ENCODE measurements at regions not wholly inside any gene's neighbourhood (a gene's known extent, or its start where the extent isn't known, plus 50 kb on each side); places are given as distances from the start of the nearest gene placed in this dataset.

- no peaks in the 10 kb centered on the region for H3K36me3 ChIP-seq (ENCODE audit: control insufficient read depth, insufficient read depth, low read length)
- ChIA-PET CTCF (no interaction called here), POLR2A (no interaction called here)
- H3K4me3 ChIP-seq (ENCODE audit: low read depth, low read length): no peak overlapping the region
- H3K9me3 Mint-ChIP-seq (ENCODE audit: unreplicated experiment): no peaks in the 10 kb centered on the region
- H3K9me3 ChIP-seq: no peaks in the 10 kb centered on the region
- no TSS peak for BruUV-seq (replicated peaks)
- no peaks in the 10 kb centered on the region for H3K4me1 Mint-ChIP-seq (ENCODE audit: low read depth, unreplicated experiment)
- no peak overlapping the region for H3K27ac Mint-ChIP-seq (ENCODE audit: unreplicated experiment)
- peaks cover 8% of the 10 kb centered on the region for H3K27me3 Mint-ChIP-seq (ENCODE audit: insufficient read depth, unreplicated experiment)
- no peaks in the 10 kb centered on the region for H3K4me1 ChIP-seq
- H3K4me3 Mint-ChIP-seq (ENCODE audit: unreplicated experiment): no peak overlapping the region
- TF ChIP-seq CTCF (IDR thresholded peaks at IDR 0.05; ENCODE audit: insufficient read depth in 1 of 2, low read depth in 1 of 2, low read length in 1 of 2, severe bottlenecking in 1 of 2, unreplicated experiment in 1 of 2): no peak
- no peaks in the 10 kb centered on the region; the same call in 1 of the 2 replicates for H3K27me3 ChIP-seq (replicated peaks; ENCODE audit: control insufficient read depth, insufficient read depth, low read length)
- no peaks in the 10 kb centered on the region for H3K36me3 Mint-ChIP-seq (ENCODE audit: insufficient read depth, unreplicated experiment)
- intact Hi-C loops (cut with micrococcal nuclease; ENCODE audit: unreplicated experiment): no loop called here
- DNase-seq: no peak
Observed at GRCh38 chr10:10302689-10303088, 715.0 kb upstream of the CELF2 start.

- ChIA-PET CTCF (no interaction called here), POLR2A (no interaction called here)
- Histone ChIP-seq H3K4me3 (ENCODE audit: low read depth, low read length) (no peak overlapping the region), H3K4me1 (no peaks in the 10 kb centered on the region), H3K36me3 (ENCODE audit: control insufficient read depth, insufficient read depth, low read length) (no peaks in the 10 kb centered on the region), H3K27me3 (replicated peaks; ENCODE audit: control insufficient read depth, insufficient read depth, low read length) (no peaks in the 10 kb centered on the region), H3K9me3 (no peaks in the 10 kb centered on the region)
- intact Hi-C loops (cut with micrococcal nuclease; ENCODE audit: unreplicated experiment): no loop called here
- no peak for DNase-seq
- no peak for TF ChIP-seq CTCF (IDR thresholded peaks at IDR 0.05; ENCODE audit: insufficient read depth in 1 of 2, low read depth in 1 of 2, low read length in 1 of 2, severe bottlenecking in 1 of 2, unreplicated experiment in 1 of 2)
- no peak overlapping the region for H3K4me3 Mint-ChIP-seq (ENCODE audit: unreplicated experiment)
- peaks cover 3% of the 10 kb centered on the region for H3K27me3 Mint-ChIP-seq (ENCODE audit: insufficient read depth, unreplicated experiment)
- BruUV-seq (replicated peaks): no TSS peak
- no peaks in the 10 kb centered on the region for H3K9me3 Mint-ChIP-seq (ENCODE audit: unreplicated experiment)
- no peak overlapping the region for H3K27ac Mint-ChIP-seq (ENCODE audit: unreplicated experiment)
- no peaks in the 10 kb centered on the region for H3K4me1 Mint-ChIP-seq (ENCODE audit: low read depth, unreplicated experiment)
- H3K36me3 Mint-ChIP-seq (ENCODE audit: insufficient read depth, unreplicated experiment): no peaks in the 10 kb centered on the region
Observed at GRCh38 chr10:10307036-10307435, 710.6 kb upstream of the CELF2 start.

GRCh38 chr10:10307551-10307950 lies 710.1 kb upstream of the CELF2 start:
- intact Hi-C loops (cut with micrococcal nuclease; ENCODE audit: unreplicated experiment): no loop called here
- no TSS peak for BruUV-seq (replicated peaks)

More at GRCh38 chr10:10307551-10307950, 710.1 kb upstream of the CELF2 start:
- H3K4me3 ChIP-seq (ENCODE audit: low read depth, low read length): no peak overlapping the region
- H3K4me1 ChIP-seq: no peaks in the 10 kb centered on the region
- H3K27me3 ChIP-seq (replicated peaks; ENCODE audit: control insufficient read depth, insufficient read depth, low read length): no peaks in the 10 kb centered on the region
- H3K36me3 Mint-ChIP-seq (ENCODE audit: insufficient read depth, unreplicated experiment): no peaks in the 10 kb centered on the region
- TF ChIP-seq CTCF (IDR thresholded peaks at IDR 0.05; ENCODE audit: insufficient read depth in 1 of 2, low read depth in 1 of 2, low read length in 1 of 2, severe bottlenecking in 1 of 2, unreplicated experiment in 1 of 2): no peak
- no peaks in the 10 kb centered on the region for H3K9me3 Mint-ChIP-seq (ENCODE audit: unreplicated experiment)
- no peak overlapping the region for H3K4me3 Mint-ChIP-seq (ENCODE audit: unreplicated experiment)
- no peaks in the 10 kb centered on the region for H3K9me3 ChIP-seq
- H3K36me3 ChIP-seq (ENCODE audit: control insufficient read depth, insufficient read depth, low read length): no peaks in the 10 kb centered on the region
- ChIA-PET POLR2A (no interaction called here), CTCF (no interaction called here)
- DNase-seq: no peak
- no peaks in the 10 kb centered on the region for H3K4me1 Mint-ChIP-seq (ENCODE audit: low read depth, unreplicated experiment)
- no peak overlapping the region for H3K27ac Mint-ChIP-seq (ENCODE audit: unreplicated experiment)
- H3K27me3 Mint-ChIP-seq (ENCODE audit: insufficient read depth, unreplicated experiment): peaks cover 3% of the 10 kb centered on the region
